SKM-1 treated with dmso at 0.1 percent for 144 hours (cell line): ENCODE measurements at regions not wholly inside any gene's neighbourhood (a gene's known extent, or its start where the extent isn't known, plus 50 kb on each side); places are given as distances from the start of the nearest gene placed in this dataset.
"Not testable (repeated sequence)": the region's sequence is repeated elsewhere in the genome, so short reads cannot be mapped to it uniquely, and the experiment has no call there.

Experiments
- DNase-seq: peaks from one replicate; lab custom pipeline; 2025; ENCODE audit not compliant: unreplicated experiment; lab: John Stamatoyannopoulos, UW

GRCh38 chr3:17847156-17847555 is 104.7 kb upstream of the TBC1D5 start:
- no peak for DNase-seq

GRCh38 chr3:17846466-17846865 is 104.0 kb upstream of the TBC1D5 start:
- DNase-seq = no peak

- DNase-seq = no peak
Measured at GRCh38 chr3:17845026-17845812, 102.8 kb upstream of the TBC1D5 start.

GRCh38 chr3:17844236-17844635 is 101.8 kb upstream of the TBC1D5 start:
- no peak for DNase-seq

GRCh38 chr3:17841190-17841828 is 98.9 kb upstream of the TBC1D5 start:
- DNase-seq = peak; percentile 40

- DNase-seq = no peak
Measured at GRCh38 chr3:17840651-17841050, 98.2 kb upstream of the TBC1D5 start.

- no peak for DNase-seq
Measured at GRCh38 chr3:17840126-17840525, 97.7 kb upstream of the TBC1D5 start.

- no peak for DNase-seq
Measured at GRCh38 chr3:17836919-17837318, 94.5 kb upstream of the TBC1D5 start.

- DNase-seq = no peak
Measured at GRCh38 chr3:17836092-17836491, 93.7 kb upstream of the TBC1D5 start.

- no peak for DNase-seq
Measured at GRCh38 chr3:17833786-17834559, 91.5 kb upstream of the TBC1D5 start.

- no peak for DNase-seq
Measured at GRCh38 chr3:17832016-17832415, 89.6 kb upstream of the TBC1D5 start.

- no peak for DNase-seq
Measured at GRCh38 chr3:17831366-17831765, 88.9 kb upstream of the TBC1D5 start.

- DNase-seq = no peak
Measured at GRCh38 chr3:17830788-17831187, 88.4 kb upstream of the TBC1D5 start.

- DNase-seq = no peak
Measured at GRCh38 chr3:17828388-17828787, 86.0 kb upstream of the TBC1D5 start.

GRCh38 chr3:17825298-17825697 is 82.9 kb upstream of the TBC1D5 start:
- DNase-seq = no peak

GRCh38 chr3:17823816-17824215 is 81.4 kb upstream of the TBC1D5 start:
- DNase-seq = no peak

GRCh38 chr3:17823036-17823435 is 80.6 kb upstream of the TBC1D5 start:
- DNase-seq = no peak

GRCh38 chr3:17820704-17821103 is 78.3 kb upstream of the TBC1D5 start:
- no peak for DNase-seq

GRCh38 chr3:17820275-17820674 is 77.8 kb upstream of the TBC1D5 start:
- no peak for DNase-seq

- not testable (repeated sequence) for DNase-seq
Measured at GRCh38 chr3:17817973-17818372, 75.5 kb upstream of the TBC1D5 start.

- DNase-seq = no peak
Measured at GRCh38 chr3:17817545-17817944, 75.1 kb upstream of the TBC1D5 start.

GRCh38 chr3:17816839-17817238 is 74.4 kb upstream of the TBC1D5 start:
- not testable (repeated sequence) for DNase-seq
